Common myeloid progenitor, CD34-positive (primary cell): ENCODE measurements at regions not wholly inside any gene's neighbourhood (a gene's known extent, or its start where the extent isn't known, plus 50 kb on each side); places are given as distances from the start of the nearest gene placed in this dataset.

Experiments used
- CTCF ChIA-PET: fragments of 350-600 bp; sonication (Branson Sonifier 250); formaldehyde crosslinking; loops from one replicate; lab custom pipeline; 2021; ENCODE audit warnings: antibody characterized with exemption; lab: Charles Lee
- POLR2A ChIA-PET: fragments of 350-600 bp; sonication (Branson Sonifier 250); formaldehyde crosslinking; loops from one replicate; lab custom pipeline; 2021; ENCODE audit warnings: antibody characterized with exemption; lab: Charles Lee
- DNase-seq, 3 donors: peaks; one replicate each; pipeline versions ENCODE4 v3.0.0 to v3.0.0-alpha.2; 2013
- H3K27ac ChIP-seq, 2 experiments: 1 replicate in 1 of 2; 2 replicates in 1 of 2; pipeline ENCODE4 v1.7.0; 2013; ENCODE audit warnings: inconsistent platforms in 2 of 2, low read length in 2 of 2, mild to moderate bottlenecking in 2 of 2, low read depth in 1 of 2, moderate library complexity in 1 of 2; ENCODE audit not compliant: severe bottlenecking in 2 of 2, insufficient read depth in 1 of 2, poor library complexity in 1 of 2
- H3K27me3 ChIP-seq, 5 experiments: replicated peaks in 2 of 5; 1 replicate in 3 of 5; 2 replicates in 2 of 5; pipeline versions ENCODE4 v1.6.1 to v1.7.0; 2013; ENCODE audit warnings: low read length in 4 of 5, mild to moderate bottlenecking in 2 of 5, moderate library complexity in 2 of 5, inconsistent platforms in 1 of 5; ENCODE audit not compliant: insufficient read depth in 5 of 5, control insufficient read depth in 4 of 5
- H3K36me3 ChIP-seq, 4 experiments: 1 replicate in 2 of 4; 2 replicates in 2 of 4; pipeline versions ENCODE4 v1.6.1 to v1.7.0; 2013; ENCODE audit warnings: low read length in 3 of 4, control low read depth in 1 of 4, mild to moderate bottlenecking in 1 of 4; ENCODE audit not compliant: control insufficient read depth in 4 of 4, insufficient read depth in 4 of 4
- H3K4me1 ChIP-seq, 4 experiments: 1 replicate in 3 of 4; 2 replicates in 1 of 4; pipeline versions ENCODE4 v1.6.1 to v1.7.1; 2013; ENCODE audit warnings: low read length in 3 of 4, mild to moderate bottlenecking in 3 of 4, control low read depth in 1 of 4, inconsistent platforms in 1 of 4, moderate library complexity in 1 of 4; ENCODE audit not compliant: control insufficient read depth in 4 of 4, insufficient read depth in 4 of 4; ENCODE audit errors: control extremely low read depth in 1 of 4
- H3K4me3 ChIP-seq, 7 experiments: 1 replicate in 4 of 7; 2 replicates in 3 of 7; pipeline versions ENCODE4 v1.5.1 to v1.7.0; 2013; ENCODE audit warnings: mild to moderate bottlenecking in 7 of 7, low read length in 6 of 7, moderate library complexity in 6 of 7, inconsistent platforms in 2 of 7, low read depth in 2 of 7, control low read depth in 1 of 7; ENCODE audit not compliant: insufficient read depth in 4 of 7, control insufficient read depth in 1 of 7; ENCODE audit errors: extremely low read depth in 1 of 7
- H3K9me3 ChIP-seq, 5 experiments: 1 replicate in 4 of 5; 2 replicates in 1 of 5; pipeline versions ENCODE4 v1.6.1 to v1.7.1; 2013; ENCODE audit warnings: low read length in 4 of 5, mild to moderate bottlenecking in 2 of 5, inconsistent platforms in 1 of 5, low read depth in 1 of 5, moderate library complexity in 1 of 5; ENCODE audit not compliant: control insufficient read depth in 4 of 5, insufficient read depth in 2 of 5; ENCODE audit errors: control extremely low read depth in 1 of 5
- WGBS: methylation state at CpG from one replicate; pipeline ENCODE4 v1.1.5; 2013; ENCODE audit not compliant: insufficient coverage; 5-methylcytosine and 5-hydroxymethylcytosine counted together

DNA sequence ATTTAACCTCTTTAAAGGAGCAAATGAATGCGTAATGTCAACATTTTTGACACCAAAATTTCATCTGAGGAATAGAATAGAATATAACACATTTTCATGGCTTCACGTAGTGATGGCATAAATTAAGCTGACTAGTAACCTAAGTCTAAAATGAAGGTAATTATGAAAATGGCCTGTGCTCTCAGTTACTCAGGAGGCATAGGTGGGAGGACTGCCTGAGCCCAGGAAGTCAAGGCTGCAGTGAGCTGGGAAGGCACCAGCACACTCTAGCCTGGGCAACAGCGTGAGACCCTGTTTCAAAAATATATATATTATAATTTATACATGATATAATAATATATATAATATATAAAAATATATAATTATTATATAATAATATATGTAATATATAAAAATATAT, 383.2 kb upstream of the ATP2B1 start:
- Histone ChIP-seq H3K27ac (no peak overlapping the region), H3K4me3 (no peak overlapping the region), H3K27me3 (no peaks in the 10 kb centered on the region), H3K9me3 (no peaks in the 10 kb centered on the region), H3K4me1 (no peaks in the 10 kb centered on the region), H3K36me3 (no peaks in the 10 kb centered on the region)
- POLR2A ChIA-PET, result no interaction called here
- DNase-seq, result peak in 2 of 3 donors; percentile 15 to 24
- CTCF ChIA-PET, result interaction anchor here (0.7 kb wide), 1 partner anchor 90 kb away, joined by 3 read pairs; no protein-coding TSS in a partner anchor
- WGBS, result 100% methylated on average over 1 of the region's 3 CpGs

DNA sequence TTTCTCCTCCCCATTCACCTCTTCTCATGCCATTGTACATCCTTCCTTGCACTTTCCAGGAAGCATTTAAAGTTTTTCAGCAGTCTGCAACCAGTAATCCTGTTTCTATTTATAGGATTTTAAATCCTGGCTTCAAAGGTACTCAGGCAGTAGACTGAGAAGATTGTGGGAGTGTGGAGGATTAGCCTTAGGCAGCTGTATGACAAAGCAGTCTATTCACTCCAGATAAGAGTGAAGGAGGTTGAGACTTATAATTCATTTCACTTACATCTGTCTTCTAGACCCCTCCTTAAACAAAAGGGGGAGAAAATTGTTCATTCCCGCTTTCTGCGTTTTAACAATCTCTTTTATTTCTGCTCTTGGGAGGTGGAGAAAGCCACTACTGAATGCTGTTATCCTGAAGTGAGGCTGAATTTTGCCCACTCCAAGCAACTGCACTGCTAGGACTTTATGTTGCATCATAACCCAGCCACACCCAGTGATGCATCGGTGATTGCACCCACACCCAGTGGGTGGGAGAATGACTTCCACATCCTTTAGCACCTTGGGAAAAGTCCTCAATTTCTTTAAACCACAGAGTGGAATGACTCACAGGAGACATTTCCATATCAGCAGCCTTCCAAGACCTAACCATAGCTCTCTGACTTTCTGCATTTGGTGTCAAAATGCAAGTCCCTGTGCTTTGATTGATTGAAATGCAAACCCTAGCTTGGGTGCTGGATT, 382.5 kb upstream of the ATP2B1 start:
- ChIA-PET POLR2A (no interaction called here), CTCF (interaction anchor here (0.7 kb wide), 1 partner anchor 90 kb away, joined by 3 read pairs; no protein-coding TSS in a partner anchor)
- no peak overlapping the region for H3K27ac ChIP-seq
- WGBS, result 100% methylated on average over 1 of the region's 3 CpGs
- peak in 2 of 3 donors; percentile 33 to 38 for DNase-seq
- no peaks in the 10 kb centered on the region for H3K36me3 ChIP-seq
- H3K27me3 ChIP-seq, result no peaks in the 10 kb centered on the region
- no peaks in the 10 kb centered on the region for H3K9me3 ChIP-seq
- H3K4me3 ChIP-seq, result no peak overlapping the region
- H3K4me1 ChIP-seq, result no peaks in the 10 kb centered on the region

DNA sequence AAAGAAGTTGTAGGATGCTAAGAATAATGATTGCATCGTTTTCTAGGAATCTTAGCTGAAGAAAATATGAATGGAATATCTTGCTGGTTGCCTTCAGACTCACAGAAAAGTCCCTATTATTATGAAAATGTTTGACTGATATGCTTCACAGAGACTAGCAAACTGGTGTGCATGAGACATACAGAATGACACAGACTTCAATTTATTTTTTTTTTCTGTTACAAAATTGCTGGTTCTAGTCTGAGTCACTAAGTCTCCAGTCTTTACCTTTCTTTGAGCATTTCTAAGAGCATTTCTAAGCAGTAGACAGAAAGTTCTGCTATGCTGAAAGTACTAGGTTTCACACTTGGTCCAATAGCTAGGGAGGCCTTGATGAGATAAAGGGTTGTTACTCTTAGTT, 377.6 kb upstream of the ATP2B1 start:
- Histone ChIP-seq H3K4me1 (no peaks in the 10 kb centered on the region), H3K27me3 (no peaks in the 10 kb centered on the region), H3K36me3 (no peaks in the 10 kb centered on the region), H3K4me3 (no peak overlapping the region), H3K27ac (no peak overlapping the region), H3K9me3 (no peaks in the 10 kb centered on the region)
- ChIA-PET POLR2A (no interaction called here), CTCF (interaction anchor here (0.6 to 1.9 kb wide), 2 partner anchors 17 to 216 kb away, joined by 3 to 9 read pairs; no protein-coding TSS in a partner anchor)
- 100% methylated on average over 1 of the region's 1 CpG for WGBS
- DNase-seq, result no peak

DNA sequence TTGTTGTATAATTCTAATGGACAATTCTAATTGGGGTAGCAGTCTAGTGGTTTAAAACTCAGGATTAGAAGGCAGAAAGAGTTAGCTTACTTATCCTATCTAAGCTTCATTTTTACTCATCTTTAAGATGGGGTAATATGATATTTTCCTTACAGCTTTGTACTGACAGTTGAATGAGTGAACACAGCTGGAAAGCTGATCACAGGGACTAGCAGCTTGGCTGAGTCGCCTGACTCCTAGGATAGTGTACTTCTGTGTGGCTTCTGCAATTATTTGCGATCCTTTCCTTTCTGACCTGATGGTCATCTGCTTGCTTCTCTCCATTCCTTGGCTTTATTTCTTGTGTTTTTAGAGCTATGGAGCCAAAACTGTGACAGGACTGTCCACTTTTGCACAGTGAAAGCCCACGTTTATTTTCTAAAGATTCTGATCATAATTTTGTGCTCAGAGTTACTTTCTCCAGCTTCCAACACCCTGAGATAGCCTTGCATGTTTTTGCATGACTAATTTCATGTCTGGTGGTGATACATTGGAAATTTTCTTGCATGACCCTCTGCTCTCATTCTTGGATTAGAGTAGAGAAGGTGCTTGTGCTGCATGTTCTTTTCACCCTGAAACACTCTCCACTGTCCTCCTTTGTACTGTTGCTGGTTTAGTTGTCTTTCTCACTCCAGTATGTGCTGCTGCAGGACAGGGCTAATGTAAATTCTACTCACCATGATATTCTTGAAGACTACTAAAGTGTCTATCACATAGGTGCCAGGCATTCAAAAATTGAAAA, 377.0 kb upstream of the ATP2B1 start:
- no peaks in the 10 kb centered on the region for H3K9me3 ChIP-seq
- H3K36me3 ChIP-seq, result no peaks in the 10 kb centered on the region
- DNase-seq, result no peak
- no peaks in the 10 kb centered on the region for H3K4me1 ChIP-seq
- POLR2A ChIA-PET, result no interaction called here
- 94% methylated on average over 2 of the region's 3 CpGs for WGBS
- CTCF ChIA-PET, result interaction anchor here (0.6 to 1.9 kb wide), 3 partner anchors 10 to 215 kb away, joined by 3 to 9 read pairs (median 3); no protein-coding TSS in a partner anchor
- H3K27ac ChIP-seq, result no peak overlapping the region
- H3K4me3 ChIP-seq, result no peak overlapping the region
- H3K27me3 ChIP-seq, result no peaks in the 10 kb centered on the region

DNA sequence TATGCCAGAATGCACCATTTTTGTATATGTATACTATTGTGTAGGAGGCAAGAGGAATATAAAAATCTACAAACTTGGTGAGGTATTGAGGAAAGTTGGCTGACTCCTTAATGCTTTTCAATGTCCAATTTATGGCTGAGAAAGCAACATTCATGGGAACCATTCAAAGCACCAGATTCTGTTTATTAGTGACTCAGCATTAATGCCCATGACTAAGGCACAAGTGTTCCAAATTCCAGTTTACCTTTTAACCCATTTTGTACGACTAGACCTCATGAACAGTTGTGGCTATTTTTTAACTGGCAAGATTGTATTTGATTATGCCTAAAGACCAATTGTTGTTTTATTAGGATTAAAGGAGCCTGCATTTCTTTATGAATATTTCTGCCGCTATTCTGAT, 375.4 kb upstream of the ATP2B1 start:
- H3K9me3 ChIP-seq, result no peaks in the 10 kb centered on the region
- ChIA-PET CTCF (no interaction called here), POLR2A (no interaction called here)
- H3K36me3 ChIP-seq, result no peaks in the 10 kb centered on the region
- H3K4me3 ChIP-seq, result no peak overlapping the region
- no peaks in the 10 kb centered on the region for H3K4me1 ChIP-seq
- peaks cover 0 to 2% (median 0%) of the 10 kb centered on the region in 5 experiments for H3K27me3 ChIP-seq
- H3K27ac ChIP-seq, result no peak overlapping the region
- 100% methylated on average over 1 of the region's 2 CpGs for WGBS
- DNase-seq, result no peak

DNA sequence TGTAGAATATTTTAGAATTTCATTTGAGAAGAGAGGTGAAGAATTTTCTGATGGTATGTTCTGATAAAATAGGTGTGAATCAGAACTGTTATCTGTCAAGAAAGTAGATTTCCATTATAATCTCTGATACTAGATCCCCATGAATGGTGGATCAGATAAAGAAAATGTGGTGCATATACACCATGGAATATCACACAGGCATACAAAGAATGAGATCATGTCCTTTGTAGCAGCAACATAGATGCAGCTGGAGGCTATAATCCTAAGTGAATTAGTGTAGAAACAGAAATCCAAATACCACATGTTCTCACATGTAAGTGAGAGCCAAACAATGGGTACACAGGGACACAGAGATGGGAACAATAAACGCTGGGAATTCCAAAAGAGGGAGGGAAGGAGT, 372.0 kb upstream of the ATP2B1 start:
- WGBS, result 78% methylated on average over 1 of the region's 1 CpG
- Histone ChIP-seq H3K9me3 (no peaks in the 10 kb centered on the region), H3K36me3 (no peaks in the 10 kb centered on the region), H3K27me3 (peaks cover 0 to 16% (median 2%) of the 10 kb centered on the region in 5 experiments), H3K27ac (no peak overlapping the region), H3K4me3 (no peak overlapping the region), H3K4me1 (peaks cover 0 to 6% (median 2%) of the 10 kb centered on the region in 4 experiments)
- ChIA-PET POLR2A (no interaction called here), CTCF (no interaction called here)
- DNase-seq, result no peak
